Activated CD4-positive, CD25-positive, alpha-beta regulatory T cell treated with anti-CD3 and anti-CD28 coated beads, Interleukin-2, amount 50 U/mL, for 24 hours (primary cell): ENCODE measurements at regions not wholly inside any gene's neighbourhood (a gene's known extent, or its start where the extent isn't known, plus 50 kb on each side); places are given as distances from the start of the nearest gene placed in this dataset.

ENCODE experiments used
- ATAC-seq, 2 donors: fragments of 150-1000 bp; cut with Tn5 transposase; one replicate each; pipeline ENCODE4 v1.10.0; 2021; ENCODE audit warnings: mild to moderate bottlenecking in 1 of 2, moderate library complexity in 1 of 2

DNA sequence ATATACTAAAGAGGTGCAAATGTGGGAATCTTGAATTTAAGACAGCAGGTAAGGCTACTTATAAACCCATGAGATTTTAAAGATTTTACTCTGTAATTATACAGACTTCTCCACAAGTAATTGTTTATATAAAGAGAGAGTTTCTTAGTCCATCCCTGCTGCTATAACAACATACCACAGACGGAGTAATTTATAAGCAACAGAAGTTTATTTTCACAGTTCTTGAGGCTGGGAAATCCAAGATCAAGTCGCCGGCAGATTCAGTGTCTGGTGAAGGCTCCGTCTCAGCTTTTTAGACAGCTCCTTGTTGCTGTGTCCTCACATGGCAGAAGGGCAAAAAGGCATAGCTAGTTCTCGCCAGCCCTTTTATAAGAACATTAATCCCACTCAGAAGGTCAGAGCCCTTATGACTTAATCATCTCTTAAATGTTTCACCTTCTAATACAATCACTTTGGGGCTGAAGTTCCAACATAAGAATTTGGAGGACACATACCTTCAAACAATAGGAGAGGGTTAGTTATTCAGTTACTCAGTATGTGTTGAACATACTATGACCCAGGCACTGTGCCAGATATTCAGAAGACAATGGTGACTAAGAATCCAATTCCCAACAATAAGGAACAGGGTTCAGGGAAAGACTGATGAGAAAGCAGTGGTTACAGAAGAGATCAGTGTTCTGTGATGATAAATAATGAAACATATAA is 466.0 kb downstream of the RIT2 start:
- no peak for ATAC-seq

- ATAC-seq = no peak
Observed at GRCh38 chr18:42654556-42654955, 460.9 kb downstream of the RIT2 start.

DNA sequence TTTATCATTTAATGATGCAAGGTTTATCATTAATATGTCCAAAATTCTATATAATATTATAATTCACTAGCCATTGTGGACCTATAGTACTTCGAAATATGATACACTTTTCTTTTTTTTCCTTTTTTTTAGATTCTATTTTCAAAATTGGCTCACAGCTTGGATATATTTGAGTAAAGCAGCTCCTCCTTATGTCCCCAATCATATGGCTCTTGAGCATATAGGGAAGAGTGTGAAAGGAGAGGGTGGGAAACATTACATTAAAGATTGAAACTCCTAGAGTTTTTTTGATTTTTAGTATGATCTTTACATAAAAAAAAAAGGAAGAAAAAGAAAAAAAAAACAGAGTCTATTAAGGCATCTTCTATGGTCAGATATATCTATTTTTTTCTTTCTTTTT is 457.9 kb downstream of the RIT2 start:
- no peak for ATAC-seq

- no peak for ATAC-seq
Observed at GRCh38 chr18:42658171-42658570, 457.3 kb downstream of the RIT2 start.

- ATAC-seq = no peak
Observed at GRCh38 chr18:42659187-42659586, 456.3 kb downstream of the RIT2 start.

- ATAC-seq = no peak
Observed at GRCh38 chr18:42670860-42671259, 444.6 kb downstream of the RIT2 start.

DNA sequence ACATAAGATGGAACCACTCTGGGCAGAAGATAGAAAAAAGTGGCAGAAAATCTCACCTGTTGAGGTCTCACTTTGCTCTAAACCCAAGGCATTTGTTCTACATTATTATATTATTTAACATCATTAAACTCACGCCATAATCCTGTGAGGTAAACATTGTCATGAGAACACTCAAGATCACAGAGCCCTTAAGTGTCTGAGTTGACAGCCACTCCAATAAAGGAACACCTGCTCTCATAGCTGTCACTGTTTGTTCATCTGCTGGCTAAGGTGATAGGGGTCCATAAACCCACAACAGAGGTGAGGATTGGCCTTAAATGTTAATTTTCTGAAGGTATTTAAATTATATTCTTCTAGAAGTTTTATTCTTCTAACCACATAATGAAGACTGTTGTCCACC is 439.7 kb downstream of the RIT2 start:
- no peak for ATAC-seq

GRCh38 chr18:42683094-42683493 is 432.4 kb downstream of the RIT2 start:
- ATAC-seq = no peak

DNA sequence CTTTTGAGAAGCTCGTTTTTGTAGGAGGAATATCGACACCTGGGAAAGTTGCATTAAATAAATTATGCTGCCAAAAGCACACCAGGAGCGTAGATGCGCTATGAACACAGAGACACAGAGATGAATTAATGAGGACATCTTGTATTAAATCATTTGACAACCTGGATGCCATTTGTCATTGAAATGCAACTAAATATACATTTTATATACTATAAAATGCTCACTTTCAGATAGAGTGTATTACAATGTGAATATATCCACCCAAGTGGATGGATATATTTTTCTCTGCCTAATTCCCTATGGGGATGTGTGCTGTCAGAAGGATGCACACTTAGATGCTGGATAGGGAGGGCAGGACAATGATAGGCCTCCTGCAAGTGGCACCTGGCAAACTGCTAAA is 426.2 kb downstream of the RIT2 start:
- no peak for ATAC-seq
